ENCODE measurements at regions not wholly inside any gene's neighbourhood (a gene's known extent, or its start where the extent isn't known, plus 50 kb on each side); places are given as distances from the start of the nearest gene placed in this dataset.

GRCh38 chr12:125634813-125635212 is 569.6 kb downstream of the AACS start:
- no peaks in the 10 kb centered on the region for H3K27me3 Mint-ChIP-seq (ENCODE audit: insufficient read depth)
- H3K27ac Mint-ChIP-seq: no peak overlapping the region
- TF ChIP-seq CTCF (IDR thresholded peaks at IDR 0.05): no peak
- DNase-seq: no peak
- H3K4me3 Mint-ChIP-seq: no peak overlapping the region
- H3K9me3 Mint-ChIP-seq: peaks cover 65% of the 10 kb centered on the region
- no peaks in the 10 kb centered on the region for H3K36me3 Mint-ChIP-seq (ENCODE audit: low read depth)
- no peaks in the 10 kb centered on the region for H3K4me1 Mint-ChIP-seq (ENCODE audit: low read depth)

- H3K27ac Mint-ChIP-seq: no peak overlapping the region
- peaks cover 41% of the 10 kb centered on the region for H3K9me3 Mint-ChIP-seq
- TF ChIP-seq CTCF (IDR thresholded peaks at IDR 0.05): no peak
- no peaks in the 10 kb centered on the region for H3K4me1 Mint-ChIP-seq (ENCODE audit: low read depth)
- H3K4me3 Mint-ChIP-seq: no peak overlapping the region
- no peaks in the 10 kb centered on the region for H3K27me3 Mint-ChIP-seq (ENCODE audit: insufficient read depth)
- no peak for DNase-seq
- H3K36me3 Mint-ChIP-seq (ENCODE audit: low read depth): no peaks in the 10 kb centered on the region
Measured at GRCh38 chr12:125639826-125640225, 574.6 kb downstream of the AACS start.

GRCh38 chr12:125643055-125643454 is 577.8 kb downstream of the AACS start:
- H3K4me3 Mint-ChIP-seq: no peak overlapping the region
- no peak for DNase-seq
- TF ChIP-seq CTCF (IDR thresholded peaks at IDR 0.05): no peak
- no peaks in the 10 kb centered on the region for H3K36me3 Mint-ChIP-seq (ENCODE audit: low read depth)
- peaks cover 52% of the 10 kb centered on the region for H3K9me3 Mint-ChIP-seq
- H3K27me3 Mint-ChIP-seq (ENCODE audit: insufficient read depth): no peaks in the 10 kb centered on the region
- H3K27ac Mint-ChIP-seq: no peak overlapping the region
- no peaks in the 10 kb centered on the region for H3K4me1 Mint-ChIP-seq (ENCODE audit: low read depth)

GRCh38 chr12:125645724-125646123 is 580.5 kb downstream of the AACS start:
- H3K27me3 Mint-ChIP-seq (ENCODE audit: insufficient read depth): no peaks in the 10 kb centered on the region
- H3K27ac Mint-ChIP-seq: no peak overlapping the region
- H3K4me3 Mint-ChIP-seq: no peak overlapping the region
- no peaks in the 10 kb centered on the region for H3K36me3 Mint-ChIP-seq (ENCODE audit: low read depth)
- no peak for DNase-seq
- H3K4me1 Mint-ChIP-seq (ENCODE audit: low read depth): no peaks in the 10 kb centered on the region
- TF ChIP-seq CTCF (IDR thresholded peaks at IDR 0.05): no peak
- peaks cover 58% of the 10 kb centered on the region for H3K9me3 Mint-ChIP-seq

GRCh38 chr12:125650587-125650986 is 585.4 kb downstream of the AACS start:
- Mint-ChIP-seq H3K4me3 (no peak overlapping the region), H3K4me1 (ENCODE audit: low read depth) (no peaks in the 10 kb centered on the region), H3K27ac (no peak overlapping the region), H3K27me3 (ENCODE audit: insufficient read depth) (no peaks in the 10 kb centered on the region), H3K36me3 (ENCODE audit: low read depth) (0 out of 2 replicates have a peak, but pooled peaks cover 4% of the 10 kb centered on the region), H3K9me3 (peaks cover 74% of the 10 kb centered on the region)
- DNase-seq: no peak
- TF ChIP-seq CTCF (IDR thresholded peaks at IDR 0.05): no peak

- Mint-ChIP-seq H3K27me3 (ENCODE audit: insufficient read depth) (no peaks in the 10 kb centered on the region), H3K27ac (no peak overlapping the region), H3K4me1 (ENCODE audit: low read depth) (no peaks in the 10 kb centered on the region), H3K9me3 (peaks cover 70% of the 10 kb centered on the region), H3K36me3 (ENCODE audit: low read depth) (0 out of 2 replicates have a peak, but pooled peaks cover 4% of the 10 kb centered on the region), H3K4me3 (no peak overlapping the region)
- DNase-seq: no peak
- no peak for TF ChIP-seq CTCF (IDR thresholded peaks at IDR 0.05)
Measured at GRCh38 chr12:125651625-125652024, 586.4 kb downstream of the AACS start.
